K562 (cell line): ENCODE measurements at regions not wholly inside any gene's neighbourhood (a gene's known extent, or its start where the extent isn't known, plus 50 kb on each side); places are given as distances from the start of the nearest gene placed in this dataset.

Experiments
- ATAC-seq: fragments of 200-7000 bp; cut with Tn5 transposase; 3 replicates; pipeline ENCODE4 v1.9.1; 2020; ENCODE audit warnings: moderate library complexity
- BruUV-seq: library from RNA; stranded (reverse); fragments of 400-500 nt; replicated peaks from 2 replicates; lab custom pipeline; 2021; lab: Mats Ljungman, UMichigan
- CTCF ChIA-PET: fragments of 300-600 bp; formaldehyde crosslinking; extraction: SDS; loops from one replicate; lab custom pipeline; 2021; ENCODE audit warnings: low intra/inter-chr PET ratio; lab: Yijun Ruan, JAX
- POLR2A ChIA-PET: fragments of 300-600, 350-650 bp; sonication (Branson Sonifier 250); formaldehyde crosslinking; extraction: SDS; loops from one replicate; lab custom pipeline; 2021; ENCODE audit warnings: antibody characterized with exemption, inconsistent platforms; lab: Yijun Ruan, JAX
- DNase-seq, 4 experiments: peaks; one replicate each; pipeline versions ENCODE4 v3.0.0 to v3.0.0-alpha.2; 2011 to 2018; ENCODE audit warnings: low spot score in 3 of 4, mixed read lengths in 3 of 4; ENCODE audit errors: extremely low read depth in 1 of 4
- FAIRE-seq: peaks from 2 replicates; lab custom pipeline; 2011; peaks lifted over from hg19 to GRCh38; lab: Jason Lieb, UNC
- H2AFZ ChIP-seq: 2 replicates; pipeline ENCODE4 v1.6.0; 2011; ENCODE audit warnings: low read depth, low read length, control low read depth, inconsistent platforms
- H3K27ac ChIP-seq: fragments of 200-600 bp; 3 replicates; pipeline ENCODE4 v1.8.0; 2011; ENCODE audit warnings: low read depth, mild to moderate bottlenecking, control low read depth, inconsistent platforms, low read length, moderate library complexity, mixed read lengths; ENCODE audit errors: extremely low read depth
- H3K27me3 ChIP-seq, 2 experiments: fragments of 300-600 bp in 1 of 2; 2 replicates in 1 of 2; 3 replicates in 1 of 2; pipeline versions ENCODE4 v1.6.0 to v1.8.0; 2011; ENCODE audit warnings: inconsistent platforms in 2 of 2, low read length in 2 of 2, mild to moderate bottlenecking in 1 of 2, mixed read lengths in 1 of 2, moderate library complexity in 1 of 2; ENCODE audit not compliant: control insufficient read depth in 2 of 2, insufficient read depth in 2 of 2
- H3K36me3 ChIP-seq: fragments of 300-600 bp; 3 replicates; pipeline ENCODE4 v1.8.0; 2011; ENCODE audit warnings: mild to moderate bottlenecking, low read length, inconsistent platforms; ENCODE audit not compliant: control insufficient read depth, insufficient read depth
- H3K4me1 ChIP-seq, 2 experiments: fragments of 200-600 bp in 1 of 2; replicated peaks in 1 of 2; 2 replicates in 1 of 2; 3 replicates in 1 of 2; pipeline versions ENCODE4 v1.5.1 to v1.8.0; 2011; ENCODE audit warnings: inconsistent platforms in 2 of 2, low read length in 2 of 2, mild to moderate bottlenecking in 1 of 2, mixed read lengths in 1 of 2, moderate library complexity in 1 of 2; ENCODE audit not compliant: control insufficient read depth in 2 of 2, insufficient read depth in 2 of 2
- H3K4me2 ChIP-seq: 2 replicates; pipeline ENCODE4 v1.6.1; 2011; ENCODE audit warnings: low read length, control low read depth, inconsistent platforms, mixed read lengths; ENCODE audit not compliant: insufficient read depth
- H3K4me3 ChIP-seq: fragments of 200-600 bp; sonication (generic), shearing (Covaris generic); 2 replicates; pipeline ENCODE4 v1.5.1; 2016; ENCODE audit warnings: control low read depth, inconsistent platforms
- H3K79me2 ChIP-seq: fragments of 200-600 bp; 3 replicates; pipeline ENCODE4 v1.8.0; 2011; ENCODE audit warnings: low read length, inconsistent platforms; ENCODE audit not compliant: control insufficient read depth, insufficient read depth
- H3K9ac ChIP-seq, 2 experiments: 2 replicates each; pipeline versions ENCODE4 v1.6.0 to v1.6.1; 2011; ENCODE audit warnings: low read depth in 2 of 2, low read length in 2 of 2, control low read depth in 1 of 2, inconsistent platforms in 1 of 2, mild to moderate bottlenecking in 1 of 2, mixed read lengths in 1 of 2; ENCODE audit not compliant: insufficient read depth in 1 of 2
- H3K9me1 ChIP-seq: one replicate; pipeline ENCODE4 v1.6.0; 2011; ENCODE audit warnings: inconsistent platforms, mild to moderate bottlenecking, low read length, moderate library complexity; ENCODE audit not compliant: control insufficient read depth, insufficient read depth
- H3K9me3 ChIP-seq: replicated peaks from 2 replicates; pipeline ENCODE4 v1.5.1; 2011; ENCODE audit warnings: low read depth, low read length, inconsistent platforms; ENCODE audit not compliant: control insufficient read depth, insufficient read depth
- H4K20me1 ChIP-seq: replicated peaks from 2 replicates; pipeline ENCODE4 v1.6.1; 2011; ENCODE audit warnings: low read length, inconsistent platforms, mixed read lengths; ENCODE audit not compliant: control insufficient read depth, insufficient read depth
- BCOR ChIP-seq: fragments of 450-650 bp; IDR thresholded peaks from 2 replicates; pipeline ENCODE4 v1.6.1; 2016
- BRD9 ChIP-seq: fragments of 450-650 bp; IDR thresholded peaks from 2 replicates; pipeline ENCODE4 v1.6.1; 2018; ENCODE audit warnings: low read depth; ENCODE audit not compliant: partially characterized antibody
- HIVEP1 ChIP-seq: fragments of 250-450 bp; sonication (Bioruptor Pico); IDR thresholded peaks from 2 replicates; pipeline ENCODE4 v1.4.0; 2020; ENCODE audit warnings: mild to moderate bottlenecking
- MED1 ChIP-seq: sonication (generic); formaldehyde crosslinking; IDR thresholded peaks from 2 replicates; pipeline ENCODE4 v1.8.1; 2023; ENCODE audit warnings: missing genetic modification reagents, borderline replicate concordance
- MEF2A ChIP-seq: IDR thresholded peaks from 2 replicates; pipeline ENCODE4 v1.6.1; 2011; ENCODE audit warnings: low read depth, mild to moderate bottlenecking, low read length, moderate library complexity; ENCODE audit not compliant: control insufficient read depth
- MTA1 ChIP-seq: fragments of 450-650 bp; IDR thresholded peaks from 2 replicates; pipeline ENCODE4 v1.6.1; 2017; ENCODE audit warnings: borderline replicate concordance
- NCOR1 ChIP-seq: fragments of 450-650 bp; IDR thresholded peaks from 2 replicates; pipeline ENCODE4 v1.6.1; 2016; ENCODE audit warnings: mild to moderate bottlenecking, moderate library complexity
- POU5F1 ChIP-seq: fragments of 150-350 bp; IDR thresholded peaks from 2 replicates; pipeline ENCODE4 v1.6.1; 2014; ENCODE audit warnings: borderline replicate concordance, low read length, low read depth, mild to moderate bottlenecking; ENCODE audit not compliant: partially characterized antibody
- RBBP5 ChIP-seq: fragments of 200-600 bp; sonication (generic); IDR thresholded peaks from 2 replicates; pipeline ENCODE4 v1.6.1; 2012; ENCODE audit warnings: borderline replicate concordance, mild to moderate bottlenecking, low read length, control low read depth, inconsistent platforms; ENCODE audit not compliant: insufficient read depth, poor library complexity, severe bottlenecking
- ZBTB1 ChIP-seq: sonication (generic); formaldehyde crosslinking; IDR thresholded peaks from 2 replicates; pipeline ENCODE4 v1.8.1; 2023; ENCODE audit warnings: missing genetic modification reagents, low read depth, mild to moderate bottlenecking, borderline replicate concordance
- ZEB2 ChIP-seq: fragments of 450-650 bp; IDR thresholded peaks from 2 replicates; pipeline ENCODE4 v1.6.1; 2016
- ZNF134 ChIP-seq: fragments of 250-450 bp; sonication (Bioruptor Pico); conservative IDR thresholded peaks from 2 replicates; pipeline ENCODE4 v1.4.0; 2020
- ZNF311 ChIP-seq: fragments of 250-450 bp; sonication (Bioruptor Pico); IDR thresholded peaks from 2 replicates; pipeline ENCODE4 v1.4.0; 2020; ENCODE audit warnings: mild to moderate bottlenecking, moderate library complexity
- WGBS: fragments of 100-300 bp; shearing (Covaris generic); methylation state at CpG from one replicate; pipeline ENCODE4 v1.1.6; 2016; ENCODE audit warnings: low coverage, mixed read lengths; ENCODE audit not compliant: insufficient coverage; ENCODE audit errors: missing lambda C conversion rate; 5-methylcytosine and 5-hydroxymethylcytosine counted together
- in situ Hi-C: fragments of 300-500 bp; cut with MboI; formaldehyde crosslinking; loops from 4 replicates; pipeline ENCODE4 v1.15.0; 2018; ENCODE audit warnings: inconsistent platforms, mixed read lengths
- intact Hi-C: fragments of 100-400 bp; cut with micrococcal nuclease; formaldehyde crosslinking; loops from 2 replicates; pipeline ENCODE4 v1.14.2; 2022
- TF ChIP-seq, protein P1 (sequence below): fragments of 250-450 bp; sonication (Bioruptor Pico); IDR thresholded peaks from 2 replicates; pipeline ENCODE4 v1.8.0; 2021; ENCODE audit warnings: mild to moderate bottlenecking, moderate library complexity
- TF ChIP-seq, protein P2 (sequence below): fragments of 450-650 bp; formaldehyde crosslinking; IDR thresholded peaks from 2 replicates; pipeline ENCODE4 v1.4.0; 2022; ENCODE audit warnings: missing genetic modification characterization
- TF ChIP-seq, protein P3 (sequence below), 2 experiments: IDR thresholded peaks; 2 replicates each; pipeline ENCODE4 v1.6.1; 2011; ENCODE audit warnings: borderline replicate concordance in 1 of 2, control low read depth in 1 of 2, low read depth in 1 of 2, low read length in 1 of 2, mild to moderate bottlenecking in 1 of 2, mixed read lengths in 1 of 2, moderate library complexity in 1 of 2; ENCODE audit not compliant: insufficient read depth in 1 of 2, insufficient read length in 1 of 2, poor library complexity in 1 of 2, severe bottlenecking in 1 of 2; ENCODE audit errors: extremely low read depth in 1 of 2

DNA sequence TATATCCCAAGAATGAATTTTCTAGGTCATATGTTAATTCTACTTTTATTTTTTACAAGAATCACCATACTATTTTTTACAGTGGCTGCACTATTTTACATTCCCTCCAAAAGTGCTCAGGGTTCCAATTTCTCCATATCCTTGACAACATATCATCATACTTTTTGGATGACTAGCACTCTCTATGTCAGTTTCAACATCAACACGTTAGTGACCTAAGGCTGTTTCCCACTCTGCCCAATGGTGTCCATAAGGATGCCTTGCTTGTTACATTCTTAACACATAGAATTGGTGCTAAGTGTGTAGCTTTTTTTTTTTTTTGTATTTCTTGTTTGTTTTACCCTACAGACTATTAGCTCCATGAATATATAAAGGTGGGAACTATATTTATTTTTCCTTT lies 175.4 kb downstream of the PCDH10 start:
- H3K79me2 ChIP-seq: no peaks in the 10 kb centered on the region
- no peak for ATAC-seq
- no peak overlapping the region for H3K4me2 ChIP-seq
- BruUV-seq: no TSS peak
- no peaks in the 10 kb centered on the region; the same call in 2 of the 3 replicates for H3K36me3 ChIP-seq
- no peak overlapping the region for H3K4me3 ChIP-seq
- no peak overlapping the region for H3K27ac ChIP-seq
- in situ Hi-C loops: no loop called here
- TF ChIP-seq BCOR (no peak), POU5F1 (no peak), HIVEP1 (CRISPR knock-in tag) (no peak), MEF2A (no peak), ZBTB1 (no peak), ZEB2 (no peak), BRD9 (no peak), ZNF134 (CRISPR knock-in tag) (no peak), NCOR1 (no peak), MED1 (CRISPR knock-in tag) (no peak), RBBP5 (no peak), ZNF311 (no peak), MTA1 (no peak)
- TF ChIP-seq, protein P1, sequence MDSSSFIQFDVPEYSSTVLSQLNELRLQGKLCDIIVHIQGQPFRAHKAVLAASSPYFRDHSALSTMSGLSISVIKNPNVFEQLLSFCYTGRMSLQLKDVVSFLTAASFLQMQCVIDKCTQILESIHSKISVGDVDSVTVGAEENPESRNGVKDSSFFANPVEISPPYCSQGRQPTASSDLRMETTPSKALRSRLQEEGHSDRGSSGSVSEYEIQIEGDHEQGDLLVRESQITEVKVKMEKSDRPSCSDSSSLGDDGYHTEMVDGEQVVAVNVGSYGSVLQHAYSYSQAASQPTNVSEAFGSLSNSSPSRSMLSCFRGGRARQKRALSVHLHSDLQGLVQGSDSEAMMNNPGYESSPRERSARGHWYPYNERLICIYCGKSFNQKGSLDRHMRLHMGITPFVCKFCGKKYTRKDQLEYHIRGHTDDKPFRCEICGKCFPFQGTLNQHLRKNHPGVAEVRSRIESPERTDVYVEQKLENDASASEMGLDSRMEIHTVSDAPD (CRISPR knock-in tag): no peak
- TF ChIP-seq, protein P2, sequence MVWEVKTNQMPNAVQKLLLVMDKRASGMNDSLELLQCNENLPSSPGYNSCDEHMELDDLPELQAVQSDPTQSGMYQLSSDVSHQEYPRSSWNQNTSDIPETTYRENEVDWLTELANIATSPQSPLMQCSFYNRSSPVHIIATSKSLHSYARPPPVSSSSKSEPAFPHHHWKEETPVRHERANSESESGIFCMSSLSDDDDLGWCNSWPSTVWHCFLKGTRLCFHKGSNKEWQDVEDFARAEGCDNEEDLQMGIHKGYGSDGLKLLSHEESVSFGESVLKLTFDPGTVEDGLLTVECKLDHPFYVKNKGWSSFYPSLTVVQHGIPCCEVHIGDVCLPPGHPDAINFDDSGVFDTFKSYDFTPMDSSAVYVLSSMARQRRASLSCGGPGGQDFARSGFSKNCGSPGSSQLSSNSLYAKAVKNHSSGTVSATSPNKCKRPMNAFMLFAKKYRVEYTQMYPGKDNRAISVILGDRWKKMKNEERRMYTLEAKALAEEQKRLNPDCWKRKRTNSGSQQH (CRISPR knock-in tag): no peak
- TF ChIP-seq, protein P3, sequence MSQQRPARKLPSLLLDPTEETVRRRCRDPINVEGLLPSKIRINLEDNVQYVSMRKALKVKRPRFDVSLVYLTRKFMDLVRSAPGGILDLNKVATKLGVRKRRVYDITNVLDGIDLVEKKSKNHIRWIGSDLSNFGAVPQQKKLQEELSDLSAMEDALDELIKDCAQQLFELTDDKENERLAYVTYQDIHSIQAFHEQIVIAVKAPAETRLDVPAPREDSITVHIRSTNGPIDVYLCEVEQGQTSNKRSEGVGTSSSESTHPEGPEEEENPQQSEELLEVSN (IDR thresholded peaks at IDR 0.05; ENCODE audit: borderline replicate concordance in 1 of 2, extremely low read depth in 1 of 2, insufficient read depth in 1 of 2, insufficient read length in 1 of 2, low read depth in 1 of 2, low read length in 1 of 2, poor library complexity in 1 of 2, severe bottlenecking in 1 of 2): no peak
- FAIRE-seq: no peak
- 0% methylated on average over 1 of the region's 1 CpG for WGBS
- no peak for DNase-seq
- POLR2A ChIA-PET: no interaction called here
- no peak overlapping the region for H2AFZ ChIP-seq
- intact Hi-C loops: no loop called here
- no peaks in the 10 kb centered on the region for H3K4me1 ChIP-seq
- no peak overlapping the region for H3K9ac ChIP-seq
- no peaks in the 10 kb centered on the region for H3K9me1 ChIP-seq
- H4K20me1 ChIP-seq: no peaks in the 10 kb centered on the region
- no peaks in the 10 kb centered on the region for H3K9me3 ChIP-seq
- CTCF ChIA-PET: no interaction called here
- no peaks in the 10 kb centered on the region for H3K27me3 ChIP-seq
